ENCODE measurements at regions not wholly inside any gene's neighbourhood (a gene's known extent, or its start where the extent isn't known, plus 50 kb on each side); places are given as distances from the start of the nearest gene placed in this dataset.

DNA sequence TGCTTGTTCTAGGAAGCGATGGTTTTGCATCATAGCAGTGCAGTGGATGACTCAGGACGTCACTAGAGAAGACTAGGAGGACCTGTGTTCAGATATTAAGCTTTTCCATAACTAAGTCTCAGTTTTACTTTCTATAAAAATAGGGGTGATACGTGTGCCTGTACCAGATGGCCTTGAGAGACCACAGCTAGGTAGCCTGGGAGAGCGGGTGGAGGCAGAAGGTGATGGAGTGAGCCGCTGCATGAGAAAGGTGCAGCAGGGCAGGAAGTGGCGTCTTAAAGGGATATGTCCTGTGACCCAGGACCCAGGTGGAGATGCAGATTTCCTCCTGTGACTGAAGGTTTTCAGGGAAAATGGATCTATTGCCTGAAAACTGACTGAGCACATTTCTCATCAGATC, 304.9 kb downstream of the CDC14C start:
- no peak overlapping the region for H3K9ac ChIP-seq (ENCODE audit: low read length)
- H3K4me1 ChIP-seq (ENCODE audit: control insufficient read depth in 1 of 2, insufficient read depth in 2 of 2, low read length in 2 of 2) = no peaks in the 10 kb centered on the region
- ATAC-seq = no peak
- H3K4me2 ChIP-seq (ENCODE audit: low read length) = no peak overlapping the region
- POLR2A ChIA-PET = no interaction called here
- DNase-seq (ENCODE audit: low read depth, low spot score) = no peak
- H4K20me1 ChIP-seq (ENCODE audit: insufficient read depth) = no peaks in the 10 kb centered on the region
- CTCF ChIA-PET = no interaction called here
- no peaks in the 10 kb centered on the region for H3K9me2 ChIP-seq (ENCODE audit: insufficient read depth)
- intact Hi-C loops (cut with micrococcal nuclease) = no loop called here
- TF ChIP-seq POLR2AphosphoS5 (IDR thresholded peaks at IDR 0.05; ENCODE audit: low read depth, low read length) (no peak), CBX3 (IDR thresholded peaks at IDR 0.05; ENCODE audit: low read depth) (no peak), JUND (IDR thresholded peaks at IDR 0.05) (no peak), ZFX (IDR thresholded peaks at IDR 0.05) (no peak), ZNF274 (IDR thresholded peaks at IDR 0.05; ENCODE audit: low read depth, low read length) (no peak), FOSL1 (IDR thresholded peaks at IDR 0.05; ENCODE audit: low read depth) (no peak), ELF1 (IDR thresholded peaks at IDR 0.05; ENCODE audit: borderline replicate concordance, low read depth) (no peak), EZH2 (IDR thresholded peaks at IDR 0.05) (no peak), EGR1 (IDR thresholded peaks at IDR 0.05; ENCODE audit: low read depth) (no peak), SRF (IDR thresholded peaks at IDR 0.05; ENCODE audit: low read depth) (no peak), SP1 (IDR thresholded peaks at IDR 0.05; ENCODE audit: low read depth) (no peak), RAD21 (IDR thresholded peaks at IDR 0.05; ENCODE audit: low read depth) (no peak), YY1 (IDR thresholded peaks at IDR 0.05; ENCODE audit: extremely low read depth, insufficient replicate concordance, low read depth, low read length) (no peak), SIN3A (IDR thresholded peaks at IDR 0.05; ENCODE audit: low read depth) (no peak), TCF7L2 (IDR thresholded peaks at IDR 0.05; ENCODE audit: borderline replicate concordance, extremely low read depth, insufficient read depth, insufficient read length) (no peak)
- TF ChIP-seq, protein P1, sequence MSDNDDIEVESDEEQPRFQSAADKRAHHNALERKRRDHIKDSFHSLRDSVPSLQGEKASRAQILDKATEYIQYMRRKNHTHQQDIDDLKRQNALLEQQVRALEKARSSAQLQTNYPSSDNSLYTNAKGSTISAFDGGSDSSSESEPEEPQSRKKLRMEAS (IDR thresholded peaks at IDR 0.05) = no peak
- TF ChIP-seq, protein P2, sequence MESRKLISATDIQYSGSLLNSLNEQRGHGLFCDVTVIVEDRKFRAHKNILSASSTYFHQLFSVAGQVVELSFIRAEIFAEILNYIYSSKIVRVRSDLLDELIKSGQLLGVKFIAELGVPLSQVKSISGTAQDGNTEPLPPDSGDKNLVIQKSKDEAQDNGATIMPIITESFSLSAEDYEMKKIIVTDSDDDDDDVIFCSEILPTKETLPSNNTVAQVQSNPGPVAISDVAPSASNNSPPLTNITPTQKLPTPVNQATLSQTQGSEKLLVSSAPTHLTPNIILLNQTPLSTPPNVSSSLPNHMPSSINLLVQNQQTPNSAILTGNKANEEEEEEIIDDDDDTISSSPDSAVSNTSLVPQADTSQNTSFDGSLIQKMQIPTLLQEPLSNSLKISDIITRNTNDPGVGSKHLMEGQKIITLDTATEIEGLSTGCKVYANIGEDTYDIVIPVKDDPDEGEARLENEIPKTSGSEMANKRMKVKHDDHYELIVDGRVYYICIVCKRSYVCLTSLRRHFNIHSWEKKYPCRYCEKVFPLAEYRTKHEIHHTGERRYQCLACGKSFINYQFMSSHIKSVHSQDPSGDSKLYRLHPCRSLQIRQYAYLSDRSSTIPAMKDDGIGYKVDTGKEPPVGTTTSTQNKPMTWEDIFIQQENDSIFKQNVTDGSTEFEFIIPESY (IDR thresholded peaks at IDR 0.05; ENCODE audit: extremely low read depth, insufficient replicate concordance, low read length) = no peak
- TF ChIP-seq, protein P3, sequence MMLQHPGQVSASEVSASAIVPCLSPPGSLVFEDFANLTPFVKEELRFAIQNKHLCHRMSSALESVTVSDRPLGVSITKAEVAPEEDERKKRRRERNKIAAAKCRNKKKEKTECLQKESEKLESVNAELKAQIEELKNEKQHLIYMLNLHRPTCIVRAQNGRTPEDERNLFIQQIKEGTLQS (IDR thresholded peaks at IDR 0.05) = no peak
- no TSS peak for BruUV-seq (replicated peaks)
- RAD21 ChIA-PET (ENCODE audit: low non-redundant PET in 1 of 2, low total read pairs in 2 of 2, uncharacterized antibody in 2 of 2, unreplicated experiment in 2 of 2) = no interaction called here
- H3K27me3 ChIP-seq (ENCODE audit: insufficient read depth, low read length) = no peaks in the 10 kb centered on the region
- H3K27ac ChIP-seq (ENCODE audit: low read depth, low read length) = no peak overlapping the region
- no peaks in the 10 kb centered on the region for H3K79me2 ChIP-seq (ENCODE audit: insufficient read depth, low read length)
- H3K9me3 ChIP-seq (ENCODE audit: control insufficient read depth in 1 of 2, insufficient read depth in 1 of 2, low read depth in 1 of 2, low read length in 2 of 2) = peaks cover 7 to 13% of the 10 kb centered on the region in 2 experiments; a peak in 2 of 4 replicates
- no peak overlapping the region for H3K4me3 ChIP-seq (replicated peaks in 1 of 2; ENCODE audit: low read depth in 1 of 2, low read length in 2 of 2)
- H2AFZ ChIP-seq (ENCODE audit: low read depth, low read length, poor library complexity, severe bottlenecking) = no peak overlapping the region
- H3K36me3 ChIP-seq (ENCODE audit: control insufficient read depth in 1 of 2, insufficient read depth in 2 of 2, low read length in 2 of 2) = no peaks in the 10 kb centered on the region
